ENCODE measurements at regions not wholly inside any gene's neighbourhood (a gene's known extent, or its start where the extent isn't known, plus 50 kb on each side); places are given as distances from the start of the nearest gene placed in this dataset.

DNA sequence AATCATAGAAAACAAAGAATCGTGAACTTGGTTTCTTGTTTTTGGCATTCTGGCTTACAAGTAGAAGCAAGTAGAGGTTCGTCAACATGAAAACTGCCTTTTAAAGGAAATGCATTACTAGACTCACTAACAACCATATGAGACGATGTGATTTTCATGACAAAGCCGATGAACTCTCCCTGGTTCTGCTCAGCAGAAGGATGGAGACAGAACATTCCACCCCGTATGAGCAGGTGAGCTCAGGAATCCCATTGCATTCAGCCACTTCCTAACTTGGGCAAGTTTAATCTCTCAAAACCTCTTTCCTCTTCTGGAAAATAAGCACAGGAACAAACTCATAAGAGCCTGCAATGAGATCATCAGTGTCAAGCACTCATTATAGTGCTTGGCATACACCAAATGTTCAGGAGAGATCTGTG lies 57.4 kb upstream of the SVIL start:
- Mint-ChIP-seq H3K4me1 (peaks cover 49% of the 10 kb centered on the region), H3K27me3 (ENCODE audit: low read depth) (no peaks in the 10 kb centered on the region), H3K36me3 (ENCODE audit: low read depth) (peaks cover 16% of the 10 kb centered on the region), H3K9me3 (peaks cover 4% of the 10 kb centered on the region), H3K27ac (peak overlapping the region; percentile 19 to 48 (median 46)), H3K4me3 (peak overlapping the region in 1 of 3 experiments; percentile 40)
- no peak for TF ChIP-seq CTCF (IDR thresholded peaks at IDR 0.05; ENCODE audit: unreplicated experiment in 3 of 3)

DNA sequence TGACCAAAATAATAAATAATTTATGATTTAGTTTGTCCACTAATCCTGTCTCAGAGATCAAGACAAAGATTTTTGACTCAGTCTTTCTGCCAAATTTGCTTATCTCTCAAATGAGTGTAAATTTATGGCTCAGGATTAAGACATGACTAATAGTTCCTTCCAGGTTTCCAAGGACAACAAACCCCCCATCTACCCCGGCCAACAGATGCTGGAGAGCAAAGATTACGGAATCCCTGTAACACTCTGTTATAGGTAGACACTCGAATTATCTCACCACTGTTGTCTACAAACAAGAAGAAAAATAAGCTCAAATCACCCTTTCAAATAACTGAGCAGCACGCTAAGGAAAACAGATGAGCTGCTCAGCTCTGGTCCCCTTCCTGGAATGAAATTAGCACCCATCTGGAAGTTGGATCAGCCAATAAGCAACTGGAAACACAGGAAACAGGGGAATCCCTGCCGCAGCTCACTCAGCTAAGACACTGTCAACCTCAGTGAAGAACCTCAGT lies 56.8 kb upstream of the SVIL start:
- H3K36me3 Mint-ChIP-seq (ENCODE audit: low read depth): peaks cover 16% of the 10 kb centered on the region
- TF ChIP-seq CTCF (IDR thresholded peaks at IDR 0.05; ENCODE audit: unreplicated experiment in 3 of 3): no peak
- H3K27ac Mint-ChIP-seq: peak overlapping the region; percentile 15 to 48 (median 19)
- H3K9me3 Mint-ChIP-seq: peaks cover 4% of the 10 kb centered on the region
- H3K27me3 Mint-ChIP-seq (ENCODE audit: low read depth): no peaks in the 10 kb centered on the region
- H3K4me1 Mint-ChIP-seq: peaks cover 52% of the 10 kb centered on the region
- H3K4me3 Mint-ChIP-seq: peak overlapping the region in 1 of 3 experiments; percentile 8

DNA sequence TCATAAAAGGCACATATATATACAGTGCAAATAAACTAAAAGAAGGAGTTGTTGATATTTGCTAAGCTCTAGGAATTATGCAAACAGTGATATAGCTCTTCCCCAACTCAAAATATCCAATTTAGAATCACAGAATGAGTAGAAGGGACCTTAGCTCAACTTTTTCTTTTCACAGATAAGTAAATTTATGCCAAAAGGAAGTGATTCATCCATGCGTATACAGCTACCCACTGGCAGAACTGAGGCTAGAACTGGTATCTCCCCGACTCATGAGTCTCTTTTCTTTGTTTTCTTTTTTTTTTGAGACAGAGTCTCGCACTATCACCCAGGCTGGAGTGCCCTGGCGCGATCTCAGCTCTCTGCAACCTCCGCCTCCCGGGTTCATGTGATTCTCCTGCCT lies 54.2 kb upstream of the SVIL start:
- no peak overlapping the region for H3K4me3 Mint-ChIP-seq
- H3K4me1 Mint-ChIP-seq: peaks cover 46% of the 10 kb centered on the region
- no peaks in the 10 kb centered on the region for H3K9me3 Mint-ChIP-seq
- peak overlapping the region in 1 of 3 experiments; percentile 56 for H3K27ac Mint-ChIP-seq
- no peak for TF ChIP-seq CTCF (IDR thresholded peaks at IDR 0.05; ENCODE audit: unreplicated experiment in 3 of 3)
- H3K27me3 Mint-ChIP-seq (ENCODE audit: low read depth): no peaks in the 10 kb centered on the region
- H3K36me3 Mint-ChIP-seq (ENCODE audit: low read depth): peaks cover 27% of the 10 kb centered on the region

- H3K36me3 Mint-ChIP-seq (ENCODE audit: low read depth): peaks cover 31% of the 10 kb centered on the region
- H3K27me3 Mint-ChIP-seq (ENCODE audit: low read depth): no peaks in the 10 kb centered on the region
- H3K27ac Mint-ChIP-seq: peak overlapping the region in 2 of 3 experiments; percentile 19 to 56
- TF ChIP-seq CTCF (IDR thresholded peaks at IDR 0.05; ENCODE audit: unreplicated experiment in 3 of 3): no peak
- no peak overlapping the region for H3K4me3 Mint-ChIP-seq
- H3K9me3 Mint-ChIP-seq: no peaks in the 10 kb centered on the region
- peaks cover 46% of the 10 kb centered on the region for H3K4me1 Mint-ChIP-seq
Measured at GRCh38 chr10:29688230-29688661, 53.5 kb upstream of the SVIL start.

DNA sequence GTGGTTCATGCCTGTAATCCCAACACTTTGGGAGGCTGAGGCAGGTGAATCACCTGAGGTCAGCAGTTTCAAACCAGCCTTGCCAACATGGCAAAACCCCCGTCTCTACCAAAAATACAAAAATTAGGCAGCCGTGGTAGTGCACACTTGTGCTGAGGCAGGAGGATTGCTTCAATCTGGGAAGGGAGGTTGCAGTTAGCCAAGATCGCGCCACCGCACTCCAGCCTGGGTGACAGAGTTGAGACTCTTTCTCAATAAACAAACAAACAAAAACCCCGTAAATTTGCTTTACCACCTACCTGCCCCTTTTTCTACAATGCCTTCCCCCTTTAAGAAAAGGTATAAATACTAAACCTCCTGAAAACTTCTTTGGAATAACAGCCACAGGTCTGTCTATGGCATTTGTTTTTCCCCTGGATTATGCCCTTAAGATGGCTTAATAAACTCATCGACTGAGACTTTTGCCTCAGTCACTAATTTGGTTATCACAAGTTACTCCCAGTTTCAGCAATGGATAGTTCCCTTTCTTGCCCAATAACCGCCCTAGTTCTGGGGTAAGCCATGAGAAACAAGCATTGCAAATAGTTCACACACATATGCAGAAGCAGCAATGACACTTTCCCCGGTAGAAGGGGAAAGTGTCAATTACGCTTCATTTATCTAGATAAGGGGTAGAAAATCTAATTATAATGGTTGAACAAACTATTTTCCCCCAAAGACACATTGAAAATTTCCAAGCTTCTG lies 52.8 kb upstream of the SVIL start:
- no peaks in the 10 kb centered on the region for H3K27me3 Mint-ChIP-seq (ENCODE audit: low read depth)
- no peak overlapping the region for H3K4me3 Mint-ChIP-seq
- peaks cover 38% of the 10 kb centered on the region for H3K36me3 Mint-ChIP-seq (ENCODE audit: low read depth)
- H3K4me1 Mint-ChIP-seq: peaks cover 41% of the 10 kb centered on the region
- TF ChIP-seq CTCF (IDR thresholded peaks at IDR 0.05; ENCODE audit: unreplicated experiment in 3 of 3): no peak
- peak overlapping the region in 1 of 3 experiments; percentile 56 for H3K27ac Mint-ChIP-seq
- no peaks in the 10 kb centered on the region for H3K9me3 Mint-ChIP-seq

DNA sequence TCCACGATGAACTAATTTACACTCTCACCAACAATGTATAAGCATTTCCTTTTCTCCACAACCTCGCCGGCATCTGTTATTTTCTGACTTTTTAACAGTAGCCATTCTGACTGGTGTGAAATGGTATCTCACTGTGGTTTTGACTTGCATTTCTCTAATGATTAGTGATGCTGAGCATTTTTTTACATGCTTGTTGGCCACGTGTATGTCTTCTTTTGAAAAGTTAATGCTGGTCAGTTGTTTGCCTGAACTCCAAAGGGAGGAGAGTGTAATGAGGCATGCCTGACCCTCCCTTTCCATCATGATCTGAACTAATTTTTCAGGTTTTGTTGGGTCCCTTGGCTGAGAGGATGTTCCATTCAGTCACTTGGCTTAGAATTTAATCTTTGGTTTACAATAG lies 50.7 kb upstream of the SVIL start:
- Mint-ChIP-seq H3K27ac (no peak overlapping the region), H3K4me3 (no peak overlapping the region), H3K36me3 (ENCODE audit: low read depth) (peaks cover 53% of the 10 kb centered on the region), H3K4me1 (peaks cover 44% of the 10 kb centered on the region), H3K27me3 (ENCODE audit: low read depth) (no peaks in the 10 kb centered on the region), H3K9me3 (no peaks in the 10 kb centered on the region)
- no peak for TF ChIP-seq CTCF (IDR thresholded peaks at IDR 0.05; ENCODE audit: unreplicated experiment in 3 of 3)

All from nephron (organoid).